ENCODE measurements at regions not wholly inside any gene's neighbourhood (a gene's known extent, or its start where the extent isn't known, plus 50 kb on each side); places are given as distances from the start of the nearest gene placed in this dataset.

DNA sequence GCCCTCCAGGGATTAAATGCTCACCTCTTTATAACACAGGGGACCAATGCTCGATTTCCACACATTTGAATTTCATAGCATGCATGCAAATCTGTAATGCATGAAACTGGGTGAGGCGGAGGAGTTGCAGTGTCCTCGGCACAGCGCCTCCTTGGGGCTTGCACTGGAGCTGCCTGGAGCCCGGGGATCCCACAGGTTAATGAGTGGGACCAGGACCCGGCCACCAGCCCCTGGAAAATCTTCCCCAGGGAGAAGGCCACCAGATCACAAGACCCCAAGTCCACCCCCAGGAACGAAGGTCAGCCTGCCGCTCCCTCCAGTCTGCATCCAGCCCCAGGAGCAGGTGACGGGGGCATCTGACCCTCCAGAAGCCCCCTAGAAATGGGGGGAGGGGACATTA lies 119.1 kb downstream of the MN1 start:
- Histone ChIP-seq H3K4me1 (ENCODE audit: insufficient read depth, low read length) (peaks cover 5% of the 10 kb centered on the region; the same call in 1 of the 2 replicates), H2BK12ac (ENCODE audit: insufficient read length, low read depth, low read length) (no peak overlapping the region), H2BK15ac (ENCODE audit: low read depth, low read length) (no peak overlapping the region), H3K27me3 (ENCODE audit: insufficient read depth, low read length) (no peaks in the 10 kb centered on the region), H4K91ac (ENCODE audit: insufficient read length, low read depth, low read length) (no peak overlapping the region), H2AFZ (ENCODE audit: low read length) (no peak overlapping the region), H4K20me1 (ENCODE audit: control insufficient read depth, insufficient read depth, insufficient read length) (peaks cover 3% of the 10 kb centered on the region), H4K5ac (ENCODE audit: insufficient read length, low read depth, low read length) (no peak overlapping the region), H3K23me2 (ENCODE audit: insufficient read length, low read depth, low read length, poor library complexity, severe bottlenecking) (no peaks in the 10 kb centered on the region), H2BK120ac (ENCODE audit: low read depth, low read length, poor library complexity, severe bottlenecking) (no peak overlapping the region), H3K27ac (ENCODE audit: insufficient read length, low read depth, low read length) (no peak overlapping the region), H3K79me1 (ENCODE audit: insufficient read depth, low read depth, low read length, poor library complexity, severe bottlenecking) (no peaks in the 10 kb centered on the region), H3K56ac (ENCODE audit: insufficient read length, low read depth, low read length) (no peak overlapping the region), H3K18ac (ENCODE audit: insufficient read length, low read depth, low read length) (no peak overlapping the region), H3K9ac (ENCODE audit: extremely low read depth, insufficient read length, low read length) (no peak overlapping the region), H3K4me2 (ENCODE audit: insufficient read depth, insufficient read length, low read length) (no peak overlapping the region), H2BK20ac (ENCODE audit: low read depth, low read length, poor library complexity, severe bottlenecking) (no peak overlapping the region), H2BK5ac (ENCODE audit: insufficient read length, low read length) (no peak overlapping the region), H3K14ac (ENCODE audit: insufficient read depth, low read length) (no peak overlapping the region), H3K9me3 (ENCODE audit: control insufficient read depth, low read depth, low read length) (no peaks in the 10 kb centered on the region), H3K4ac (ENCODE audit: low read depth, low read length) (no peak overlapping the region), H4K8ac (replicated peaks; ENCODE audit: insufficient read length, low read depth, low read length) (no peak overlapping the region), H3T11ph (ENCODE audit: low read length) (no peak overlapping the region), H2AK5ac (ENCODE audit: insufficient read length, low read length) (no peak overlapping the region), H3K79me2 (ENCODE audit: insufficient read depth, low read length) (no peaks in the 10 kb centered on the region; the same call in 1 of the 2 replicates), H3K23ac (ENCODE audit: insufficient read length, low read depth, low read length) (no peak overlapping the region)
- Mint-ChIP-seq H3K36me3 (ENCODE audit: insufficient read depth in 1 of 3, low read depth in 3 of 3) (peaks cover 0 to 5% (median 0%) of the 10 kb centered on the region in 3 experiments; a peak in 3 of 7 replicates), H3K27ac (peak overlapping the region in 1 of 3 experiments; percentile 23; a peak in 1 of 7 replicates), H3K9me3 (no peaks in the 10 kb centered on the region), H3K4me3 (no peak overlapping the region), H3K27me3 (ENCODE audit: low read depth) (no peaks in the 10 kb centered on the region), H3K4me1 (peaks cover 36 to 41% of the 10 kb centered on the region in 2 experiments)
- WGBS (ENCODE audit: extremely low coverage, insufficient read length, low lambda C conversion rate), result no CpG with 5 or more reads among the region's 9 CpGs
- TF ChIP-seq, protein P1, sequence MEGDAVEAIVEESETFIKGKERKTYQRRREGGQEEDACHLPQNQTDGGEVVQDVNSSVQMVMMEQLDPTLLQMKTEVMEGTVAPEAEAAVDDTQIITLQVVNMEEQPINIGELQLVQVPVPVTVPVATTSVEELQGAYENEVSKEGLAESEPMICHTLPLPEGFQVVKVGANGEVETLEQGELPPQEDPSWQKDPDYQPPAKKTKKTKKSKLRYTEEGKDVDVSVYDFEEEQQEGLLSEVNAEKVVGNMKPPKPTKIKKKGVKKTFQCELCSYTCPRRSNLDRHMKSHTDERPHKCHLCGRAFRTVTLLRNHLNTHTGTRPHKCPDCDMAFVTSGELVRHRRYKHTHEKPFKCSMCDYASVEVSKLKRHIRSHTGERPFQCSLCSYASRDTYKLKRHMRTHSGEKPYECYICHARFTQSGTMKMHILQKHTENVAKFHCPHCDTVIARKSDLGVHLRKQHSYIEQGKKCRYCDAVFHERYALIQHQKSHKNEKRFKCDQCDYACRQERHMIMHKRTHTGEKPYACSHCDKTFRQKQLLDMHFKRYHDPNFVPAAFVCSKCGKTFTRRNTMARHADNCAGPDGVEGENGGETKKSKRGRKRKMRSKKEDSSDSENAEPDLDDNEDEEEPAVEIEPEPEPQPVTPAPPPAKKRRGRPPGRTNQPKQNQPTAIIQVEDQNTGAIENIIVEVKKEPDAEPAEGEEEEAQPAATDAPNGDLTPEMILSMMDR (conservative IDR thresholded peaks at IDR 0.05), result peak; percentile 84
- peak; percentile 62 for DNase-seq
